SK-N-SH treated with all-trans-retinoic acid at 6 μM for 48 hours (cell line): ENCODE measurements at regions not wholly inside any gene's neighbourhood (a gene's known extent, or its start where the extent isn't known, plus 50 kb on each side); places are given as distances from the start of the nearest gene placed in this dataset.

Source experiments
- ATAC-seq: fragments of 200-7000 bp; cut with Tn5 transposase; 3 replicates; pipeline ENCODE4 v1.9.1; 2020; ENCODE audit warnings: mild to moderate bottlenecking, moderate library complexity
- ARNTL ChIP-seq: fragments of 450-650 bp; formaldehyde crosslinking; IDR thresholded peaks from 2 replicates; pipeline ENCODE4 v1.5.0; 2020; ENCODE audit warnings: low read depth, mild to moderate bottlenecking, moderate library complexity, borderline replicate concordance
- BACH2 ChIP-seq: fragments of 250-450 bp; sonication (Bioruptor Pico); IDR thresholded peaks from 2 replicates; pipeline ENCODE4 v1.9.0; 2021; ENCODE audit warnings: mild to moderate bottlenecking, borderline replicate concordance
- CREB5 ChIP-seq: fragments of 250-450 bp; sonication (Bioruptor Pico); IDR thresholded peaks from 2 replicates; pipeline ENCODE4 v1.5.1; 2020; ENCODE audit warnings: low read depth, mild to moderate bottlenecking, moderate library complexity
- CSDC2 ChIP-seq: fragments of 250-450 bp; sonication (Bioruptor Pico); IDR thresholded peaks from 2 replicates; pipeline ENCODE4 v1.5.0; 2020; ENCODE audit warnings: mild to moderate bottlenecking, moderate library complexity
- CSRNP3 ChIP-seq: fragments of 250-450 bp; sonication (Bioruptor Pico); IDR thresholded peaks from 2 replicates; pipeline ENCODE4 v1.5.1; 2021; ENCODE audit warnings: mild to moderate bottlenecking, moderate library complexity
- ESRRG ChIP-seq: fragments of 250-450 bp; sonication (Bioruptor Pico); IDR thresholded peaks from 2 replicates; pipeline ENCODE4 v1.6.1; 2021; ENCODE audit warnings: mild to moderate bottlenecking
- GLIS3 ChIP-seq: fragments of 250-450 bp; sonication (Bioruptor Pico); IDR thresholded peaks from 2 replicates; pipeline ENCODE4 v1.5.0; 2020; ENCODE audit warnings: mild to moderate bottlenecking, moderate library complexity
- ISL1 ChIP-seq: fragments of 250-450 bp; sonication (Bioruptor Pico); IDR thresholded peaks from 2 replicates; pipeline ENCODE4 v2.1.2; 2022; ENCODE audit warnings: mild to moderate bottlenecking, moderate library complexity
- OSR1 ChIP-seq: fragments of 250-450 bp; sonication (Bioruptor Pico); IDR thresholded peaks from 2 replicates; pipeline ENCODE4 v1.8.0; 2022; ENCODE audit warnings: moderate library complexity, mild to moderate bottlenecking, inconsistent platforms
- POU6F1 ChIP-seq: fragments of 250-450 bp; sonication (Bioruptor Pico); IDR thresholded peaks from 2 replicates; pipeline ENCODE4 v1.8.0; 2021; ENCODE audit warnings: low read depth, mild to moderate bottlenecking, moderate library complexity, borderline replicate concordance
- PPARA ChIP-seq: fragments of 250-450 bp; sonication (Bioruptor Pico); IDR thresholded peaks from 2 replicates; pipeline ENCODE4 v1.5.0; 2020; ENCODE audit warnings: mild to moderate bottlenecking, borderline replicate concordance
- TCF4 ChIP-seq: fragments of 250-450 bp; sonication (Bioruptor Pico); IDR thresholded peaks from 2 replicates; pipeline ENCODE4 v1.8.0; 2021; ENCODE audit warnings: mild to moderate bottlenecking, moderate library complexity, borderline replicate concordance
- TOX ChIP-seq: fragments of 250-450 bp; sonication (Bioruptor Pico); IDR thresholded peaks from 2 replicates; pipeline ENCODE4 v1.8.0; 2021; ENCODE audit warnings: mild to moderate bottlenecking, moderate library complexity, borderline replicate concordance
- TSHZ2 ChIP-seq: fragments of 250-450 bp; sonication (Bioruptor Pico); IDR thresholded peaks from 2 replicates; pipeline ENCODE4 v1.5.0; 2020; ENCODE audit warnings: mild to moderate bottlenecking, moderate library complexity
- ZC3H10 ChIP-seq: fragments of 250-450 bp; sonication (Bioruptor Pico); IDR thresholded peaks from 2 replicates; pipeline ENCODE4 v1.5.1; 2021; ENCODE audit warnings: mild to moderate bottlenecking, moderate library complexity
- ZFP3 ChIP-seq: fragments of 250-450 bp; sonication (Bioruptor Pico); IDR thresholded peaks from 2 replicates; pipeline ENCODE4 v1.5.0; 2020; ENCODE audit warnings: mild to moderate bottlenecking, moderate library complexity
- ZFP30 ChIP-seq: fragments of 450-650 bp; formaldehyde crosslinking; IDR thresholded peaks from 2 replicates; pipeline ENCODE4 v1.5.0; 2022; ENCODE audit warnings: mild to moderate bottlenecking, moderate library complexity
- ZNF565 ChIP-seq: fragments of 450-650 bp; formaldehyde crosslinking; conservative IDR thresholded peaks from 2 replicates; pipeline ENCODE4 v1.5.0; 2020; ENCODE audit warnings: low read depth, mild to moderate bottlenecking, moderate library complexity
- ZNF70 ChIP-seq: fragments of 450-650 bp; formaldehyde crosslinking; IDR thresholded peaks from 2 replicates; pipeline ENCODE4 v1.5.0; 2020; ENCODE audit warnings: mild to moderate bottlenecking, moderate library complexity
- ZNF8 ChIP-seq: fragments of 450-650 bp; formaldehyde crosslinking; IDR thresholded peaks from 2 replicates; pipeline ENCODE4 v1.5.0; 2020; ENCODE audit warnings: mild to moderate bottlenecking, moderate library complexity

GRCh38 chrX:97847885-97848679, 964.4 kb downstream of the RPA4 start:
- no peak for ATAC-seq
- no peak for TF ChIP-seq ZC3H10 (CRISPR knock-in tag)
- no peak for TF ChIP-seq CSRNP3 (CRISPR knock-in tag)

- no peak for ATAC-seq
- no peak for TF ChIP-seq ZFP3 (CRISPR knock-in tag)
- no peak for TF ChIP-seq BACH2
- TF ChIP-seq PPARA (CRISPR knock-in tag): no peak
- no peak for TF ChIP-seq ARNTL
- TF ChIP-seq ZNF70: no peak
- TF ChIP-seq GLIS3: no peak
- no peak for TF ChIP-seq ISL1 (CRISPR knock-in tag)
- TF ChIP-seq POU6F1 (CRISPR knock-in tag): no peak
These were observed 966.2 kb downstream of the RPA4 start for GRCh38 chrX:97849951-97850350.

- ATAC-seq: no peak
- TF ChIP-seq OSR1 (CRISPR knock-in tag): no peak
- no peak for TF ChIP-seq ZC3H10 (CRISPR knock-in tag)
- TF ChIP-seq POU6F1 (CRISPR knock-in tag): no peak
- no peak for TF ChIP-seq GLIS3
- TF ChIP-seq TSHZ2 (CRISPR knock-in tag): no peak
- no peak for TF ChIP-seq ZNF565 (CRISPR knock-in tag)
- no peak for TF ChIP-seq CSDC2 (CRISPR knock-in tag)
- TF ChIP-seq TOX (CRISPR knock-in tag): no peak
- no peak for TF ChIP-seq TCF4 (CRISPR knock-in tag)
These were observed 967.2 kb downstream of the RPA4 start for GRCh38 chrX:97850911-97851310.

GRCh38 chrX:97854086-97854485, 970.4 kb downstream of the RPA4 start:
- ATAC-seq: no peak
- no peak for TF ChIP-seq CREB5 (CRISPR knock-in tag)
- TF ChIP-seq ZNF8 (CRISPR knock-in tag): no peak
- TF ChIP-seq ZFP30 (CRISPR knock-in tag): no peak
- TF ChIP-seq ZNF565 (CRISPR knock-in tag): no peak
- TF ChIP-seq ARNTL: no peak
- no peak for TF ChIP-seq POU6F1 (CRISPR knock-in tag)
- no peak for TF ChIP-seq ESRRG
- TF ChIP-seq CSRNP3 (CRISPR knock-in tag): no peak
- no peak for TF ChIP-seq CSDC2 (CRISPR knock-in tag)
- no peak for TF ChIP-seq ZNF70
- TF ChIP-seq TCF4 (CRISPR knock-in tag): no peak
